ENCODE measurements at regions not wholly inside any gene's neighbourhood (a gene's known extent, or its start where the extent isn't known, plus 50 kb on each side); places are given as distances from the start of the nearest gene placed in this dataset.
A peak's percentile ranks its signal among the peaks of the same experiment; 100 is the strongest.

GRCh38 chr14:87148655-87149054 is 844.3 kb downstream of the GALC start:
- no peak for DNase-seq (ENCODE audit: low read depth)
- TF ChIP-seq CTCF (IDR thresholded peaks at IDR 0.05; ENCODE audit: insufficient read depth, low read length), result no peak

DNA sequence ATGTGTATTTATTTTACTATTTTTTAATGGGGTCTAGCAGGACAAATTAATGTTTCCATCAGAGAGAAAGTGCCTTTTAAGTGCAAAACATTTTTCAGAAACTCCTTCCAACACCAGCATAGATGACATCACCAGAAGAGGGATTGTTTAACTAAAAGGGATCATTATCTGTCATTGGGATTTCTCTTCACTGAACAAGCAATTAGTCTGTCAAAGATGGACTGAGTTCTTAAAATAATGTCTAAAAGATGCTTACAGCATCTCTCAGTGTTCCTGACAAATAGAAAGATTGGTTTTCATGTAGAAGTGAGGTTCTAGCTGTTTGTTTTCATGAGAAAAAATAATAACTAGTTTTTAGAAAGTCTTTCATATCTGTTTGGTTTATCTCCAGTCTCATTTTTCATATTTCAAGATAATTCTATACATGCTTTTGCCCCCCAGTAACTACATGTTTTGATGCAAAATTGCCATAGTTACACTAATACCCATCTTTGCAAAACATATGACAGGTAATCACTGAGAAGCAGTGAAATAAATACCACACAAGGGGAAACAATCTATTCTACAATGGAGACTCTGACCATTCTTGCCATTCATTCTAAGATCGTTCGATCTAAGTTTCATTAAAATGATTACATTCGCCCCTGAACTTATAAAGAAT is 850.3 kb downstream of the GALC start:
- no peak overlapping the region for H3K4me3 ChIP-seq (ENCODE audit: low read depth, low read length)
- no peak for DNase-seq (ENCODE audit: low read depth)
- no peak for TF ChIP-seq CTCF (IDR thresholded peaks at IDR 0.05; ENCODE audit: insufficient read depth, low read length)

More at GRCh38 chr14:87148655-87149054, 844.3 kb downstream of the GALC start:
- H3K4me3 ChIP-seq (ENCODE audit: low read depth, low read length), result no peak overlapping the region

GRCh38 chr14:87141801-87142200 is 851.2 kb downstream of the GALC start:
- no peak for DNase-seq (ENCODE audit: low read depth)
- TF ChIP-seq CTCF (IDR thresholded peaks at IDR 0.05; ENCODE audit: insufficient read depth, low read length), result no peak
- H3K4me3 ChIP-seq (ENCODE audit: low read depth, low read length), result no peak overlapping the region

DNA sequence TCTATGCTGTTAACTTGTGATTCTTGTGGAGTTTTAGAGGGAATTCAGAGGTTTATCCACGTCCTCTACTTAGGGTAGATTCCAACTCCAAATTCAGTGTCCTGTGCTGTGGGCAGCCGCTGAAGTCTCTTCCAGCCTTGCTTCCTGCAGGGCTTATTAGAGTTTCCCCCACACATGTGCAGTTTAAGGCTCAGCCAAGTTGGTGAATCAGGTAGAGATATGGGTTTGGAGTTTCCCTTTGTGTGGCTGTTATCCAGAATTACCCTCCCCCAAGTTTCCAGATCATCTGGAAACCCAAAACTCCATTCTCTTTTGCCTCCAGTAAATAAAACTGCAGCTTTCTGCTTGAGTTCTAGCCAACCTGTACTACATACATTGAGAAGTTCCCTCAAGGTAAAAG is 853.7 kb downstream of the GALC start:
- H3K4me3 ChIP-seq (ENCODE audit: low read depth, low read length), result no peak overlapping the region
- no peak for TF ChIP-seq CTCF (IDR thresholded peaks at IDR 0.05; ENCODE audit: insufficient read depth, low read length)
- peak; percentile 47 for DNase-seq (ENCODE audit: low read depth)

DNA sequence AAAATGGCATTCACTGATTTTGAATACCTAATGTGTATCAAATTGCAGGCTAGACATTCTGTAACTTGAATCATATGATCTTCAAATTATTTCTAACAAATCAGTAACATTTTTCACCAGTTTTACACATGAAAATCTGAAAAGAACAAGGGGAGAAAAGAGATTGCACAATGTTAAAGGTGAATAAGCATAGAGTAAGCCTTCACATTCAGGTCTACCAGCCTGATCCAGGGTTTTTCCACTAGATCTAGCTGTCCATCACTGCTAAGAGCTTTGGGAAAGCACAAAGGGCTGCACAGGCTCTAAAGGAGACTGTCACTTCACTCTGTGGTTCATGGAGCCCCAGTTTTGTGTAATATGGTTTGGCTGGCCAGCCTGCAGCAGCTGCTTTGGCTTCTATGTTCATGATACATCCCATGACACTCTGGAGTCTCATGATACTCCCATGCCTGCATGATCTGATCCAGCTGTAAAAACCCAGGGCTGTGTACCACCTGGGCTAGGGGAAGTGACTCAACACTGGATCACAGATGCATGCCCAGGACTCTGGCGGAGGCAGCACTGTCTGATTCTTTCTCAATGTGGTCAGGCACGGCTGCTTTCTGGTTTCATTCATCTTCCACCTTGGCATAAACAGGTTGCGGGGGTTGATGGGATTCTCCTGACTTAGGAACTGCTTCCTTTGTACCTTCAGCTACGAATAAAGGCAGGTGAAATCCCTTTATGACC is 859.7 kb downstream of the GALC start:
- TF ChIP-seq CTCF (IDR thresholded peaks at IDR 0.05; ENCODE audit: insufficient read depth, low read length), result no peak
- no peak overlapping the region for H3K4me3 ChIP-seq (ENCODE audit: low read depth, low read length)
- peak; percentile 71 for DNase-seq (ENCODE audit: low read depth)

- no peak for TF ChIP-seq CTCF (IDR thresholded peaks at IDR 0.05; ENCODE audit: insufficient read depth, low read length)
- peak; percentile 27 for DNase-seq (ENCODE audit: low read depth)
- H3K4me3 ChIP-seq (ENCODE audit: low read depth, low read length), result no peak overlapping the region
Measured at GRCh38 chr14:87131879-87132278, 861.1 kb downstream of the GALC start.
